GM10266 (cell line): ENCODE measurements at regions not wholly inside any gene's neighbourhood (a gene's known extent, or its start where the extent isn't known, plus 50 kb on each side); places are given as distances from the start of the nearest gene placed in this dataset.

Experiments
- DNase-seq: peaks from one replicate; pipeline ENCODE4 v3.0.0; 2012; ENCODE audit errors: extremely low spot score
- CTCF ChIP-seq: IDR thresholded peaks from 2 replicates; pipeline ENCODE4 v1.5.1; 2012; ENCODE audit warnings: mild to moderate bottlenecking, low read depth; ENCODE audit not compliant: control insufficient read depth, insufficient read depth; ENCODE audit errors: missing control alignments

GRCh38 chr7:84261509-84261908 is 66.9 kb upstream of the SEMA3A start:
- TF ChIP-seq CTCF = no peak
- DNase-seq = no peak

- TF ChIP-seq CTCF = no peak
- no peak for DNase-seq
Measured at GRCh38 chr7:84258628-84259027, 64.0 kb upstream of the SEMA3A start.

DNA sequence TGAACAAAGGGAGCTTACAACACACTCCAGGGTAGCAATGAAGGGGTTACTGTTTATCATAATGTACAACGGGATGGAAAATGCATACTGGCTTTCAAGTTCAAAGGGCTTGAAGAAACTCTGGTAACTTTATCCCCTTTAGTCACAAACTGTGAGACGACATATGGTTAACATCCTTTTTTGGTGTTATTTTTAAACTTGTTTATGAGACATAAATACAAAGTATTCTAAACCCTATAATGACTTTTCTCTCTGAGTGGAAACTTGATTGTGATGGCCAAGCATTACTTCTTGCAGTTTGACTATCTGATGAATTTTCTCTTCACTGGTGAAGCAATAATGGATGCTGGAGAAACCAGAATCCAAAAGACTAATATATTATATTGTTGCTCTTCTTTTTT is 62.0 kb upstream of the SEMA3A start:
- no peak for TF ChIP-seq CTCF
- no peak for DNase-seq

GRCh38 chr7:84251277-84251781 is 56.7 kb upstream of the SEMA3A start:
- TF ChIP-seq CTCF = no peak
- no peak for DNase-seq

- no peak for TF ChIP-seq CTCF
- no peak for DNase-seq
Measured at GRCh38 chr7:84250452-84250851, 55.9 kb upstream of the SEMA3A start.

DNA sequence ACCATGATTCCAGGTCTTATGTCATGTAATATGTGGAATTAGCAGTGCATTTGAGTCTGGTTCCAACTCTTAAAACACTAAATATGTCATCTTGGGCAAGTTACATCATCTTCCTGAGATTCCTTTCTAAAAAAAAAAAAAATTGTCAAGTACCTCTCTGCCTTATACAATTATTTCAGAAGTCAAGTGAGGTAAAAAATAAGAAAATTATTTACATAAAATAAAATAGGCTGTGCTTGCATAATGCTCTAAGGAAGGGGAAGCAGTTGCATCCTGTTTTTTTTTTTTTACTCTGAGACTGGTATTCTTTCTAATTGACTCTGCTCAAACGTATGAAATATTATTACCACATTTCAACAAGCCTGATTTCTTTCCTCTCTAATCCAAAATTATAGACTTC is 55.1 kb upstream of the SEMA3A start:
- TF ChIP-seq CTCF = no peak
- no peak for DNase-seq

- DNase-seq = no peak
Measured at GRCh38 chr7:84248843-84249242, 54.3 kb upstream of the SEMA3A start.

More at GRCh38 chr7:84248843-84249242, 54.3 kb upstream of the SEMA3A start:
- TF ChIP-seq CTCF = no peak
